NCI-H1436 treated with DMSO at 0.1 percent for 48 hours (cell line): ENCODE measurements at regions not wholly inside any gene's neighbourhood (a gene's known extent, or its start where the extent isn't known, plus 50 kb on each side); places are given as distances from the start of the nearest gene placed in this dataset.

Experiments used
- DNase-seq: peaks from one replicate; lab custom pipeline; 2025; lab: John Stamatoyannopoulos, UW

DNA sequence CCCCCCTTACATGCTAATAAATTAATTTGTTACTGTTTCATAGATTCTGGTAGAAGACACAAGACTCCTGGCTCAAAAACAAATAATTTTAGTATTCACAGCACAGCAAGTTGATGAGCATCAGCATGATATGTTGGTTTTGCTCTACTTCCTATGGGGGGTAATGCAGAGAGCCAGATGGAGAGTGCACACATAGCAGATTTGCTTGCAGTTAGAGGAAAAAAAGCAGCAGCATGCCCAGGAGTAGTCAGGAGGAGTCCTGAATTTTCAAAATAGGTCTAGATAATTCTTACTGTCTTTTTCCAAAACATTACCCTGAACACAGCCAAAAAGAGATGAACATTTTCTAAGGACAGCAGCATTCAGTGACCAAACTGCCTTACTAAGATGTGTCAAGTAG is 261.3 kb downstream of the COX7C start:
- no peak for DNase-seq

DNA sequence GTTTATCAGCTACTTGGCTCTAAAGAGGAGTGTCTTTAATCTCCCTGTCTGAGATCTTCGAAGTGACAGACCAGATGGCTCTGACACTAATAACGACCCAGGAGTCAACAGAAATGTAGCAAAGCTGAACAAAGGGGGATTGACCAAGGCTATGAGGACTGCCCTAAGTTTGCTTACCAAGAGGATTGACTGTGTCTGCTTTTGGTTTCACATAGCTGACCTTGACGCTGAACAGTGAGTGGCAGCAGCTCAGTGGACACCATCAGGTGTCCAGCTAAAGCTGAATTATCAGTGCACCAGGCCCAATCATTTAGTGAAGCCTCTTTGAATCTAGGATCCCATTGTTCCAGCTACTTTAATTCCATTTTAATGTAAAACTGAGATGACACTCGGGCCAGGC is 262.6 kb downstream of the COX7C start:
- no peak for DNase-seq

DNA sequence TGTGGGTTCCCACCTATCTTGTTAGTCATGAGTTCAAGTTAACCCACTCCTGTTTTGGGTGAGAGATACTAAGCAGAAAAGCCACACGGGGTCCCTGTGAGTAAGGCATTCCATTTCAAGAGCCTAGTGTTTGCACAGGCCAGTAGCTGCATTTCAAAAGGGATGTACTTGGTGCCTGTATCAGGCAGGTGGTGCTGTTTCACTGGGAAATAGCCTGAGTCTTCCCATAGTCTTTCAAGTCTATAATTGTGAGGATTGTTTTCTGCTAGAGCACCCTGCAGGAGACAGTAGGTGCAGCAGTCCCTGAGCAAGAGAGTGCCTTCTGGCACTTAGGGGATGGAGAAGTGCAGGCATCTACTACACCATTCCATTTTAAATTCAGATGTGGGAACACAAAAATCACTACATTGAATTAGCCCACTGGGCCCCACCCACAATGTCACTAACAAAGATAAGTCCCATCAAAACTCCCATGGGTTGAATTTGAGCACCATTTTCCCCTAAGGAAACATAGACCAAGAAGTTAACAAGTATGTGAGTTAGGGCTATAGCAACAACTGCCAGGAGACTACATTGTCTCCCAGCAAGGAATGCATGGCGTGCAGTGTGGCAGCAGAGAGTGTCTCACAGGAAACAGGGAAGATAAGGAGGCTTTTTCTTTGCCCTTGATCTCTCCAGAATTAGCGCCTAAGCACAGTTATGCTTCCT is 263.2 kb downstream of the COX7C start:
- peak; percentile 3 for DNase-seq

DNA sequence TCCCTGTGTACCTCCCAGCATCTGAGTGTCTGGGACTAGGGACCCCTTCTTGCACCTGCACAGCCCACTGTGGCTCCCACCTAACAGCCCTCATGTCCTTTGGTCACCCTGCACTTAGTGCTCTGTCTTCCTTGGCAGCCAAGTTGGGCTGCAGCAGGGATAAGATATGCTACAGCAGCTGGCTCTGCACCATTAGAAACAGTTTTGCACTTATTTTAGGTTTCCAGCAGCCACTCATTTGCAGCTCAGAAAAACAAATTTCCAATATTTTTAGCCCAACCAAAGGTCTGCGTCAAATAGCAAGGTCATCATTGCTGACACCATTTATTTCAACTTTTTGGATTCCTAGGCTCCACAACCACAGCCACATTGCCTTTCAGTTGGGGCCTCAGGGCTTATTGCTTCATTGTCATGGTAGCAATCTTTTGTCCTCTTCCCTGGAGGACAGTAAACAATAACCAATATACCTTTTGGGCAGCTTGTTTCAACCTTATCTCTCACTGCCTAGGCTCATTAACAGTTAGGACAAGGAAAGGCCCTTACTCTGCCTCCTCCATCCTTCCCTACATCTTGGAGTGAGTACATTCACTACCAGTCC is 263.9 kb downstream of the COX7C start:
- DNase-seq: no peak

DNA sequence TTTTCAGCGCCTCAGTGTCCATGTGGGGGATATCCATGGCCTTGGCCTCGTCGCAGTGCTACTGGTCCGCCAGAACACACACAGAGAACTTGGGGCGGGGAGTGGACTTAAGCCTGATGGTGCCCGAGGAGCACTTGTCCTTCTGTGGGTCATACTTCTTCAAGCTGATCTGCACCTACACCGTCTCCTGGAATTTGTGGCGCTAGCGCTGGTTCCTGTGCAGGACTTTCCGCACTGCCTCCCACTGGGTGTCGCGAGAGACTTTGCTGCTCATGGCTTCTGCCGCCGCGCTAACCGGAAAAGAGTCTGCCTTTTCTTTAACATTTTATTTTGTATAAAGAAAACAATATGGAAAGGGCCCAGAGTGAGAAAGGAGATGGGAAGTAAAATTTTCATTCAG is 266.9 kb downstream of the COX7C start:
- DNase-seq: no peak

DNA sequence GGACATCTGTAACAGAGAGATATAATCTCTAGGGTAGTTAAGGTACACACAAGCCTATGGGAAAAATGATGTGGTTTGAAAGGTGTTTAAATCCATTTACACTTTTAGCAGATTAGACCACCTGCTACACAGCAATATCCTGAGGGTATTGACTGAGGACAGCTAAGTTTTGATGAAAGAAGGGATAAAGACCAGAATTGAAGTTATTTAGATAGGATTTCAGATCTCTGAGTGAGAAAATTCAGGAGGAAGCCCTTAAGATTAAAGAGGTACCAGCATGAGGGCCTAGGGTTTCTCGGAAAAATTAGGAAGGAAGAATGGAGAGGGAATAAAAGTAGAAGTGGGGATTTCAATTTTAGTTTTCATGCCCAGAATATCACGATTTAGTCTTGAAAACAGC is 267.3 kb downstream of the COX7C start:
- DNase-seq: no peak

DNA sequence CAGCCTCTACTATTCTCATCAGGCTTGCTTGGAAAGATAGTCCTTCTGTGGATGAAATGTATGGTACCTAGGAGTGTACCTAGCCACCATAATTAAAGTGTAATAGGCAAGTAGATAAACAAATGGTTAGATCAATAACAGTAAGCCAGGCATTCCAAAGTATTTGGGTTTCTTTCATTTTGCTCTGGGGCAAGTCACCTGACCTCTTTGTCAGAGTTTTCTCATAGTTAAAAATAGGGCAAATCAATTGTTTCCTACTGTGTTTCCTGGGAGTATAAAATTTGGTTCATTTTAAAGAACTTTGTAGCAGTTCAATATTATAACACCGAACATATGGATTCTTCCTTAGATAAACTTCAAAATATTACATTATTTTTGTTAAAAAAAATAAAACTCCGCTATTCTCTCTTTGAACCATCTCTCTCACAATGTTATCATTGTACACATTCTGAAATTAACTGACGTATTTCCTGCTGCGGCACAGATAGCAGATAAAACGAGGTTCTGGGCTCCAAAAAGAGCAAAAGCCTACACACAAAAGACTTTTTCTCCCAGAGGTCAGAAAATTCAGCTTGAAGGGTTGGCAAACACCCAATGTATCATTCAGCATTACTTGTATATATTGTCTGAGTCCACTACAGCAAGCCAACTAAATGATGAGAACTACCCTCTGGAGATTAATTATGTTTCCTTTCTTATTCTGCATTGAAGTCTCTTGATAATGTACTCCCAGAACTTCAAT is 267.9 kb downstream of the COX7C start:
- DNase-seq: no peak

DNA sequence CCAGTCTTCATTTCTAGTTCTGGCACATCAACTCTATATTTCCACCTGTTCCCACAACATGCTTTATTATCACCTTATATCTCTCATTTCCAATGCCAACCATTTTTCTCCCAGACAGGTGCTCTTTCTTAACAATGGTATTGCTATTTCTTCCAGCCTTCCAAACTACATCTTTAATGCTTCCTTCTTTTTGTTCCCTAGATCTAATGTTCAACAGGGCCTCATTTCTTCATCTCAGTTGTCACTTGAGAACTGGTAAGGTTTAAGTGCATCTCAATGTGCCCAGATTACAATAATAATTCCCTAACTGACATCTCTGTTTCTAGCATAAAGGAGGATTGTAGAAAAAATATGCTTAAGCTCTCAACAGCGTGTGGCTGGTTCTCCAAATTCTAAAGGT is 272.6 kb downstream of the COX7C start:
- DNase-seq: no peak

DNA sequence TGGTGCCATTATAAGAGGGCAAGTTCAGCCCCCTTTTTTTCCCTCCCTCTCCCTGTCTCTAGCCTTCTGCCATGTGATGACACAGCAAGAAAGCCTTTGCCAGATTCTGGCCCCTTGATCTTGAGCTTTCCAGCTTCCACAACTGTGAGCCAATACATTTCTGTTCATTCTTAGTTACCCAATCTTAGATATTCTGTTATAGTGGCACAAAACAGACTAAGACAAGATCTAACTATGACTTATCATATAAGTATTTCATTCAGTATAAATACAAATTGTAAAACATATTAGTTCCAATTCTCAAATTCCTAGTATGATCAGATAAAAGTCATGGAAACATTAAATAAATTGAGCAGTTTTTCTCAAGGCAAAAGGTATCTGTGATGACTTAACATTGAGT is 276.3 kb downstream of the COX7C start:
- DNase-seq: no peak

DNA sequence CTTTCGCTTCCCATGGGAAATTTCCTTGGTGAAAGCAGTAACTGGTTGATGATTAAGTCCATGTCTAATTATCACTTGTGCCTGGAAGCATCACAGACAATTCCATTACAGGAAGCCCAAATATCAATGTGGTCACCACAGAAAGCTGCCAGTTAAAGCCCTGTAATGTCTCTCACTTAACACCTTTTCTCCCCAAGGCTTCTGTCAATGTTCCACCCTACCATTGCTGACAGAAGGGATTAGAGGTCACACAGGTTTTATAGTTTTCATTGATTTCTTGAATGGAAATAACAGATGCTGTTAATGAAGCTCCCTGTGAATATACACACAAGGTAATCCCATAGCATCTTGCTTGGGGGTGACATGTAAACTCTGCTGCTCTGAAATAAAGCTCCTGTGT is 279.2 kb downstream of the COX7C start:
- no peak for DNase-seq

DNA sequence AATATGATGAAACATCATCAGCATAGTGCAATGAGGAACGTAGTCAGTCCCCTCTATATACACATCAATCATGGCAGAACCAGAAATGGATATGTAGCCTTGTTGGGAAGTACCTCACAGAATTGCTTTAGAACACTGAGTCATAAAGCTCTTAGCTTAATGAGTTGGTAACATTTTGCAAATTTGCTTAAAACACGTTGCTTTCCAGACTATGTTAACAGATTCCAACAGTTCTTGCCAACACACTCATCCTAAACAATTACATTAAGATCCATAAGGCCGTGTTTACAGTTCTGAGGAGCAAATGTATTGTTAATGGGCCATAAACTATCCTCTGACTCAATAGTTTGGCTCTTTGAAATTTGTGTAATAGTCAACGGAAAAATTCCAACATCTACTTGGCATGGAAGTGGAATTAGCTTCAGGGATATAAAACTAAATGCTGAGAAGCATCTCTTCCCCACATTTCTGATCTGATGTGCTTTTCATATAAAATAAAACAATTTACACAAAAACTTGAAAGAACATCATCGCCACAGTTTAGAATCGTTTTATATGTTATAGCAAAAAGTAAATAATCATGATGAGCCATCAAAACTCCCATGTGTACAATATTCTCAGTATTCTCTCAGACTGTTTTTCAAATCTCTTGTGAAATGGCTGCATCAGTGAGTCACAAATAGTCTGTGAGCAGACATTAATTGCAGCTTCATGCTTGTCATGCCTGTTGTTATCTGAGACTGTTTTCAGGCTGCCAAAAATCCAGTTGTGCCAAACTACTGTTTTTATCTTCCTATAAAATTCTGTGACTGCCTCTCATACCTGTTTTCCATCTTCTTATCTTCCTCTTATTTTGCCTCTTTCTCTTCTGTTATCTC is 291.9 kb downstream of the COX7C start:
- no peak for DNase-seq

DNA sequence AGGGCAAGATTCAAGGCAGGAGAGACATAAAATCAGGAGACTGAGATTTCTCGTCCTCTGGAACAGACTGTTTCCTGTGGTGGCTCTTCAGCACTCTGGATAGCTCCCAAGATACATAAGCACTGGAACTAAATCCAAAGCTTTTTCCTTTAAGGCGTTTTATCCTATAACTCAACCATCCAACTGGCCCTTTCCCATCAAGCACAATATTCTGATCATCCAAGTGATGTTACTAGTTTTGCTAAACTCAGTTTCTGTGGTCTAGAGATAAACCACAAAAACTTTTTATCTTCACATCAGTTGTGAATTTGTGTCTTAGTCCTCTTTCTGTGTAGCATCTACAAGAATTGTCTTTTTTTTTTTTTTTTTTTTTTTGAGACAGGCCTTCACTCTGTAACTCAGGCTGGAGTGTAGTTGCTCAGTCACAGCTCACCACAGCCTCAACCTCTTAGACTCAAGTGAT is 299.4 kb downstream of the COX7C start:
- DNase-seq: no peak

DNA sequence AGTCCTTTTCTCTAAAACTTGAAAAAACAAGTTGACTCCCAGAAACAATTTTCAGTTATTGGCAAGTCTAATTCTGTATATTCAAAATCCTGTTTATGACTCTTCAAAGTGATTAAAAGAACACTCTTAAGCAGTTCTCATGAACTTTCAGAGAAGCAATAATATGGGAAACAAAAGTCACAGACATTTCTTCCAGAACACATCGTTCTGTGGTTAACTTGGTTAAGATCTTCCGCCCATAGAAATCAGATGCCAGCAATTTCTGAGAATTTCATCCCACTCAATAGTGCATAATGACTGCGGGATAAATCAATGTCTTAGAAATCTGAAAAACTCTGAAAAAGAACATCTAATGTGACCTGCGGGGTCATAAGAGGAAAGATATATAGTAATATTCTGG is 300.5 kb downstream of the COX7C start:
- no peak for DNase-seq

DNA sequence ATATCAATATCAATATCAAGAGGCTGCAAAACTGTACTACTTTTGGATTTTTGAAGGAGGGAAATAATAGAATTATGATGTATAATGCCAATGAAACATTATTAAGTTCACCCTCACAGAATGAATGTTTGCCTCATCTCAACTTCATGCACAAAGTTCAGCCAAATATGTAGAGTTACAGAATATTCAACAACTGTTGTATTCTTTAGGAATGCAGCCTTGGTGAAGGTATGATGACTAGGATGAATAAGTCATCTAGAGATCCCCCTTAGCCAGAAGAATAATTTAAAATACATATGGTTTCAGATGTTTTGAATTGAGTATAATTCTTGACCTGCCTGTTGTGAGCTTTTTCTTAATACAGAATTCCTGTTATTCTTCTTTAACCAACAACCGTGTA is 308.3 kb downstream of the COX7C start:
- DNase-seq: no peak

DNA sequence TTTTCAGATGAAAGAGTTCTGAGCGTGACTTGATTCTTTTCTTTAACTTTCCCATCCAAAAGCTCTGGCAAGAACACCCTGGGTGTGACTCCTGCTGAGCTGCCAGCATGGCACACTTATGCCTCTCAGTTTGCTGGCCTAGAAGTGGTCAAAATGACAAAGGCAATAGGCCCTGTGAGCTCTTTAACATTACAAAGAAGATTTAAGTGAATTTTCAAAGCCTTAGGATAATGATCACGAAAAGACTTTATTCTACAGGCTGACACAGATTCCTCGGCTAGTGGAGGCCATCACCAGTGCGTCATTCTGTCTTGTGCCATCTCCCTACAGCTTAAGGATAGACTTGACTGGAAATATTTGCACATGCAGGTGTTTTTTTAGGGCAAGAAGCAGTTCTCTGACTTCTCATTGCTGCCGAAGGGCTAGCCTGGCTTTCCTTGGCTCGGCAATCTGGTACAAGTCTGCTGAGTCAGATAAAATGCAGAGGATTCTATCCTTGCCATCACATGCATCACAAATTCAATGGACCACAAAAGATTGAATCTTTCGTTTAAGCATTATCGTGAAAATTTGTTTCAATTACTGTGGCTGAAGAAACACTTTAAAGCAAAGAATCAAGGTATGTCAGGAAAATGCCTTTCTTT is 311.5 kb downstream of the COX7C start:
- no peak for DNase-seq

DNA sequence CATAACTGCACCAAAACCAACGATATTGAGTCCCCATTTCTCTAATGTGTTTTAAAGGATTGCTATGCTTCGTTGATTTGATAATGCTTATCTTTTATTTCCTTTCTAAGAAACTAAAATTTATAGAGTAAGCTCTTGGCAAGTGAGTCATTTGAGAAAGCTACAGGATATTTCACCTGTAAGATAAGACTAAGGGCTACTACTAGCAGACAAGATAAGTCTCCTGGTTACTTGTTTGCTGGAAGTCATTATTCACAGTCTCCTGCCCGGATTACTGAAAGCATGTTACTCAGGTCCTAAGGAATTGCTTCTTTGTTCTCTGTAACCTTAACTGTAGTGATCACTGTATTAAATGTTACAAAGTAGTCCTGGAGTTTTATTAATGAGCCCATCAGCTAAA is 315.9 kb upstream of the RASA1 start:
- DNase-seq: no peak

DNA sequence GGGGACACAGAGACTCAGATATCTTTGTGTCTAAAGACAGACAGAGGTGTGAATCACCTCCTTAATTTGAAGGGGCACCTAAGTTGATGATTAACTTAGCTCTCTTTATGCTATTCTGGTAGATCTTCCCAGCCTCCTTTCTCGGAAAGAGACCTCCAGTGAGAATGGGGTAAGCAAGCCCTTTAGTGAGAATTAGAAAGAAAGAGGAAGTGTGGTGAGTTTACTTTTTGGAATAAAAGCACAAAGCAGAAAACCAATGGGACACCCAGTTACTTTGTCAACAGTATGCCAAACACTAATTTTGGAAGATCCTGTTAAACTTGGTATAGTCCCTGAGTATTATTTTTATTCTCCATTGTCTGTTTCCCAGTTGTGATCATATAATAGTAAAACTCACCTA is 302.8 kb upstream of the RASA1 start:
- DNase-seq: no peak

DNA sequence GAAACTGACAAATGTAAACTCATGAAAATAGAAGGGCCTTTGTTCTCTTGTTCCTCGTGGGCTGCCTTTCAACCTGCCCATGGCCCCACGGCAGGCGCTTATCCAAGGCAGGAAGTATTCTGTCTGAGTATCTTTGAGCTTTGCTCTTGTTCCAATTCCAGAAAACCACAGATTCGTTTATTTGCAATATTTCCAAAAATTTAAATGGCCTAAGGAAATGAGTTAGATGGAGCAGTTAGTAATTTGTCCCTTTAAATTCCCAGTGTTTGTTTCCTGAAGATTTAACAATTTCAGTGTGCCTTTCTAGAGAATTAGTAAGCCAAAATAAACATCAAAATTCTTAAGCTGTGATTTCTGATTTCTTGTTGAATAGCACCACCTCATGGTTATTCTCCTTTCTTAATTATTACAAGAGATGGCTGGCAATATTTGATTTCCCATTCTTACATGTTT is 299.4 kb upstream of the RASA1 start:
- DNase-seq: no peak

DNA sequence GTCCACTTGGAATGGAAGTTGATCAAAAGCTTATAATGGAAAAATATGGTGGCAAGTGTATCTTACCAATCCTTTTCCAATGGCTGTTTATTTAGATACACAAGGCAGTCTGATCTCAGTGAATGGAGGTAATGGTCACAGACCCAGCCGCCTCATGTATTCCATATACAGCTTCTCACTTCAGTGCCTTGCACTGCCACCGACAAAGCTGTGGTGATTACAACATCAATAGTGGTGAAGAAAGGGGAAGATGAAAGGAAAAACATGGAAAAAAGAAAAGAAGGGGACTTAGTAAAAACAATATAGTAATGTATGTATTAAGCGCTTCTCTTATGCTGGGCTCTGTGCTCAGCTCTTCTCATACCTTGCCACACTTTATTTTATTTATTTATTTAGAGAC is 297.3 kb upstream of the RASA1 start:
- no peak for DNase-seq

DNA sequence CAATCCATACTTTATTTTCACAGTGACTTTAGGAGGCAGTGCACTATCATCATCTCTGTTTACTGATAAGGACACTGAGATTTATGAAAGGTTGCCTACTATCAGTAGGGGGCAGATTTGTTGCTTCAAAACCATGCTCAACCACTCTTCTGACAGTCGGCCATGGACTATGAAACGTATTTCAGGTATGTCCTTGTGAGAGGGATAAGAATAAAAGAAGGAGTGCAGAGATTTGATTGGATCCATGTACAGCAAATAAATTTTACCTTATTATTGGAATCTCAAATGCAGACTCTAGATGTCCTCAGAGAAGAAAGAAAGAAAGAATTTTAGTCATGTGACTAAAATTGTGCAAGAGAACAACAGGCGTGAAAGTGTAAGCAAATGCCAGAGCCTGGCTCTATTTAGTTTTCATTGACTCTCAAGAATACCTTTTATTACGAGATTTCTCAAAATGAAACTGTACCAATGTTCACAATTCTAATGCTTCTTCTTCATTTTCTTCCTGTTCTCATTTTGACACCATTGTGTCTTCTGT is 296.6 kb upstream of the RASA1 start:
- DNase-seq: no peak

DNA sequence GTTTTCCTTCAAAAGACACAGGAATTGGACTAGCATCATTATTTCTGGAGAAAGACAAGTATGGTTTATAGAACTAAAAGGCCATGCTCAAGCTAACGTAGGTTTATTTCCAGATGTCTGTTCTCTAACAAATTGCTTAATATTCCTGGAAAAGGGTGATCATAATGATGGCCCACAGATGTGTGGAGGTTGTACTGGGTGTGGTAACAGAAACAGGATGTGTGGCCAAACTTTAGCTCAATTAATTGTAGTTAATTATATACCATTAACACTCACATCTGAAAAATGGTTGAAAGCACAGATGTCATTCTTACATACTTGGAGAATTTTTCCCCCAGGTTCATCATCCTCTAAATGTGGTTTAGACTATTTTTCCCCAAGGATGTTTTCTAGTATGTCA is 292.7 kb upstream of the RASA1 start:
- DNase-seq: no peak

DNA sequence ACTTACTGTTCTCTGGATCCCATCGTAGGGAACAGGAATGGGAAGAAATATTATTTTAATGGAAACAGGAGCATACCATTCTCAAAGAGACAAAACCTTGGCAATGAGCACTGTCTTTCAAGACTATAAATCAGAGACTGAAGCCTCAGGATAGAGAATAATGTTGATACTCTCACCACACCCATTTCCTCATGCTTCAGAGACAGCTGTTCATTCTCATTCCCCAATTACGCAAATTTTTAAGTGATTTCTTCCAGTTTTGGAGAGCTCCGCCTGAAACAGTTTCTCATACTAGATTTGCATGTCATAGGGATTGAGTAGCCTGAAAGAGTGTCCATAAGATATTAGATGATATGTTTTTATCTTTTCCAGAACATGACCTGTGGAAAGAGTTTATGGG is 290.5 kb upstream of the RASA1 start:
- DNase-seq: no peak
